ENCODE measurements at regions not wholly inside any gene's neighbourhood (a gene's known extent, or its start where the extent isn't known, plus 50 kb on each side); places are given as distances from the start of the nearest gene placed in this dataset.

DNA sequence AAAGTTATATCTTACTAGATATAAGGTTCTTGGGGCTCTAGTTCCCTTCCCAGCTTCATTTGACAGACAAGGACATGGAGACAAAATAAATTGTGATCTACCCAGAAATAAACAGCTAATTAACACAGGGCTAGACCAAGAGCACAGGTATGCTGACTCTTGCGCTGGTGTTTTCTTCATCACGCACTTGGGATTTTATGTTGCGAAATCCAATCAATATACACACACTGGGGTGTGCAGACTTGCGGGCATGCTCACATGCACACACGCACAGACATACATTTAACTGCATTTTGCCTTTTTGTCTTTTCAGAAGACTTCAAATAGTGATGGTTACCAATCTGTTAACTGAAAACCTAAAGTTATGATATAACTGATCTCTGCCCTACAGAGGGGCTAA is 91.2 kb downstream of the LRATD1 start:
- H3K4me3 ChIP-seq (ENCODE audit: low read depth, low read length) = no peak overlapping the region
- DNase-seq (ENCODE audit: low read depth) = no peak
- TF ChIP-seq, protein P1, sequence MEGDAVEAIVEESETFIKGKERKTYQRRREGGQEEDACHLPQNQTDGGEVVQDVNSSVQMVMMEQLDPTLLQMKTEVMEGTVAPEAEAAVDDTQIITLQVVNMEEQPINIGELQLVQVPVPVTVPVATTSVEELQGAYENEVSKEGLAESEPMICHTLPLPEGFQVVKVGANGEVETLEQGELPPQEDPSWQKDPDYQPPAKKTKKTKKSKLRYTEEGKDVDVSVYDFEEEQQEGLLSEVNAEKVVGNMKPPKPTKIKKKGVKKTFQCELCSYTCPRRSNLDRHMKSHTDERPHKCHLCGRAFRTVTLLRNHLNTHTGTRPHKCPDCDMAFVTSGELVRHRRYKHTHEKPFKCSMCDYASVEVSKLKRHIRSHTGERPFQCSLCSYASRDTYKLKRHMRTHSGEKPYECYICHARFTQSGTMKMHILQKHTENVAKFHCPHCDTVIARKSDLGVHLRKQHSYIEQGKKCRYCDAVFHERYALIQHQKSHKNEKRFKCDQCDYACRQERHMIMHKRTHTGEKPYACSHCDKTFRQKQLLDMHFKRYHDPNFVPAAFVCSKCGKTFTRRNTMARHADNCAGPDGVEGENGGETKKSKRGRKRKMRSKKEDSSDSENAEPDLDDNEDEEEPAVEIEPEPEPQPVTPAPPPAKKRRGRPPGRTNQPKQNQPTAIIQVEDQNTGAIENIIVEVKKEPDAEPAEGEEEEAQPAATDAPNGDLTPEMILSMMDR (IDR thresholded peaks at IDR 0.05; ENCODE audit: insufficient read depth, low read length) = no peak

DNA sequence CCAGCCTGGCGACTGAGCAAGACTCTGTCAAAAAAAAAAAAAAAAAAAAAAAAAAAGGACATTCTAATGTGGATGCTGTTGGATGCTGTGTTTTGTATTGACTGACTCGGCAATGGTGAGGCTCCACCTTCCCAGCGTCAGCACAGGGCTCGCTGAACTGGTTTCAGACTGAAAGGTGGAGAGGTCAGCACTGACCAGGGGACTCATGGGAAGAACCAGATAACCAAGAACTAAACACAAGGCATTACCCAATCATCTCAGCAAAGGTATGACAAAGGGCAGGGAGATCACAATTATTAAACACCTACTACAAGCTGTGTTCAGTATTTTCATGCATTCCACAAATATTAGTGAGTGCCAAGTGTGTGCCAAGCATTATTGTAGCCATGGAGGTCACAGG is 103.2 kb downstream of the LRATD1 start:
- no peak overlapping the region for H3K4me3 ChIP-seq (ENCODE audit: low read depth, low read length)
- DNase-seq (ENCODE audit: low read depth) = no peak
- TF ChIP-seq, protein P1 (IDR thresholded peaks at IDR 0.05; ENCODE audit: insufficient read depth, low read length) = no peak

DNA sequence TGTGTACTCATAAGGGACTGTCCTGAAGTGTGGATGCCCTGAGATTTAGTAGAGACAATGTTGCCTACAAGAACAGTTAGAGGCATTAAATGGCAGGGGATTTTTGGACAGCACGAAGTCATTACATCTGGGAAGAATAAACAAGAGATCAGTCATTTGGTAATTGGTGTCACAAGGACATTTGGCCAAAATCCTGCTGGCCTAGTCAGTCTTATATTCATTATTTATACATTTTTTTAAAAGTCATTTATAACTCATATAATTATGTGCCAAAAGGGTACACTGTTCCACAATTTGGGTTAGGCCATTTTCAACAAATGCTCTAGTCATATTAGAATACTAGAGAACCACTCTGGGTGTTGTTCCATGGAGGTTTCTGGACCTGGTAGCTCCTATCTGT is 104.7 kb downstream of the LRATD1 start:
- no peak for DNase-seq (ENCODE audit: low read depth)
- TF ChIP-seq, protein P1 (IDR thresholded peaks at IDR 0.05; ENCODE audit: insufficient read depth, low read length) = no peak
- H3K4me3 ChIP-seq (ENCODE audit: low read depth, low read length) = no peak overlapping the region

GRCh38 chr2:14743861-14744260 is 111.3 kb downstream of the LRATD1 start:
- H3K4me3 ChIP-seq (ENCODE audit: low read depth, low read length) = no peak overlapping the region
- no peak for DNase-seq (ENCODE audit: low read depth)
- TF ChIP-seq, protein P1 (IDR thresholded peaks at IDR 0.05; ENCODE audit: insufficient read depth, low read length) = no peak

- no peak for DNase-seq (ENCODE audit: low read depth)
- no peak overlapping the region for H3K4me3 ChIP-seq (ENCODE audit: low read depth, low read length)
- TF ChIP-seq, protein P1 (IDR thresholded peaks at IDR 0.05; ENCODE audit: insufficient read depth, low read length) = no peak
Observed at GRCh38 chr2:14745288-14746076, 113.0 kb downstream of the LRATD1 start.

DNA sequence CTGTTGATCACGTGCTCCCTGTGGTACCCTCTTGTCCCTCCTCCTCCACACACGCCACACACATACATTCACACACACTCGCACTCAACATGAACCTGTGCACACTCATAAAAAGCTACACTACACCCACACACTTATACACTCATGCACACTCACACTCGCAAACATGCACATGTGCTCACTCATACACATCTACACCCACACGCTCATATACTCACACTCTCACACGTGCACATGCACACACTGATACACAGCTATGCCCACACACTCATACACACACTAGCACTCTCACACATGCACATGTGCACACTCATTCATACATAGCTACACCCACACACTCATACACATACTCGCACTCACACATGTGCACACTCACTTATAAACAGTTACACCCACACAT is 113.6 kb downstream of the LRATD1 start:
- no peak for DNase-seq (ENCODE audit: low read depth)
- no peak overlapping the region for H3K4me3 ChIP-seq (ENCODE audit: low read depth, low read length)
- TF ChIP-seq, protein P1 (IDR thresholded peaks at IDR 0.05; ENCODE audit: insufficient read depth, low read length) = no peak

DNA sequence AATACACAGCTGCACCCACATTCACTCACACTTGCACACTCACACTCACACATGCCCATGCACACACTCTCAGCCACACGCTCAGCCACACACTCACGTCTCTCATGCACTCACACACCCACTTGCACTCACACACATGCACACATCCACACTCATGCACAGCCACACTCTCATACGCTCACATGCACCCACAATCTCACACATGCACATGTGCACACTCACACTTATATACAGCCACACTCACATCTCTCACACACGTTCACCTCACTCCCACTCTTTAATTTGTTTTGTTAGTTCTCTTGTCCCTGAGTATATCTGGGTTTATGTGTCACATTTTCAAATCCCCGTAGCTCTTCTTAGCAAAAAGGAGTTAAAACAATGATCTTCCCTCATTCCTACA is 114.9 kb downstream of the LRATD1 start:
- TF ChIP-seq, protein P1 (IDR thresholded peaks at IDR 0.05; ENCODE audit: insufficient read depth, low read length) = no peak
- no peak for DNase-seq (ENCODE audit: low read depth)
- H3K4me3 ChIP-seq (ENCODE audit: low read depth, low read length) = no peak overlapping the region

All from fibroblast of the aortic adventitia (primary cell).